ENCODE measurements at regions not wholly inside any gene's neighbourhood (a gene's known extent, or its start where the extent isn't known, plus 50 kb on each side); places are given as distances from the start of the nearest gene placed in this dataset.

- WGBS (ENCODE audit: insufficient coverage), result 86% methylated on average over 12 of the region's 15 CpGs
- peaks cover 5% of the 10 kb centered on the region for H3K4me1 Mint-ChIP-seq
- Histone ChIP-seq H3K27me3 (replicated peaks in 1 of 4; ENCODE audit: control extremely low read depth in 1 of 4, control insufficient read depth in 3 of 4, insufficient read depth in 4 of 4, low read length in 3 of 4) (peaks cover 0 to 24% (median 13%) of the 10 kb centered on the region in 4 experiments), H3K9me3 (ENCODE audit: control extremely low read depth in 1 of 3, control insufficient read depth in 2 of 3, insufficient read depth in 1 of 3, low read length in 2 of 3) (peaks cover 0 to 26% (median 0%) of the 10 kb centered on the region in 3 donors), H3K4me3 (ENCODE audit: control extremely low read depth in 1 of 5, extremely low read depth in 1 of 5, insufficient read depth in 1 of 5, low read depth in 2 of 5, low read length in 4 of 5) (no peak overlapping the region), H3K4me1 (ENCODE audit: control insufficient read depth in 2 of 2, insufficient read depth in 2 of 2, low read length in 2 of 2) (peaks cover 15% of the 10 kb centered on the region in 2 donors), H3K79me2 (ENCODE audit: control insufficient read depth, insufficient read depth, low read length) (no peaks in the 10 kb centered on the region), H2AFZ (ENCODE audit: insufficient read depth, low read depth, low read length, poor library complexity, severe bottlenecking) (no peak overlapping the region), H4K20me1 (ENCODE audit: control insufficient read depth, insufficient read depth, low read length, poor library complexity, severe bottlenecking) (no peaks in the 10 kb centered on the region), H3K27ac (ENCODE audit: low read length in 2 of 2) (no peak overlapping the region), H3K9ac (ENCODE audit: low read length) (no peak overlapping the region), H3K4me2 (replicated peaks; ENCODE audit: low read depth, low read length, poor library complexity, severe bottlenecking) (no peak overlapping the region), H3K36me3 (replicated peaks in 1 of 2; ENCODE audit: control extremely low read depth in 1 of 2, control insufficient read depth in 1 of 2, extremely low read depth in 1 of 2, insufficient read depth in 2 of 2, low read length in 1 of 2) (no peaks in the 10 kb centered on the region)
- DNase-seq (no peak), ATAC-seq (ENCODE audit: low read depth) (no peak)
- ChIA-PET CTCF (no interaction called here), POLR2A (no interaction called here)
- no peaks in the 10 kb centered on the region for H3K9me3 Mint-ChIP-seq (ENCODE audit: insufficient read depth)
- intact Hi-C loops (cut with micrococcal nuclease), result no loop called here
- H3K27ac Mint-ChIP-seq, result no peak overlapping the region
- no peak overlapping the region for H3K4me3 Mint-ChIP-seq
- no peak for TF ChIP-seq CTCF (IDR thresholded peaks at IDR 0.05)
- no peak for TF ChIP-seq EZH2 (IDR thresholded peaks at IDR 0.05; ENCODE audit: borderline replicate concordance, insufficient read depth, low read depth, low read length, poor library complexity, severe bottlenecking)
- peaks cover 29% of the 10 kb centered on the region for H3K27me3 Mint-ChIP-seq
Observed at GRCh38 chr22:49721211-49721763, 106.4 kb downstream of the BRD1 start.

- Histone ChIP-seq H3K27me3 (replicated peaks in 1 of 4; ENCODE audit: control extremely low read depth in 1 of 4, control insufficient read depth in 3 of 4, insufficient read depth in 4 of 4, low read length in 3 of 4) (peaks cover 0 to 15% (median 6%) of the 10 kb centered on the region in 4 experiments), H2AFZ (ENCODE audit: insufficient read depth, low read depth, low read length, poor library complexity, severe bottlenecking) (no peak overlapping the region), H3K36me3 (replicated peaks in 1 of 2; ENCODE audit: control extremely low read depth in 1 of 2, control insufficient read depth in 1 of 2, extremely low read depth in 1 of 2, insufficient read depth in 2 of 2, low read length in 1 of 2) (no peaks in the 10 kb centered on the region), H4K20me1 (ENCODE audit: control insufficient read depth, insufficient read depth, low read length, poor library complexity, severe bottlenecking) (no peaks in the 10 kb centered on the region), H3K27ac (ENCODE audit: low read length in 2 of 2) (no peak overlapping the region), H3K4me2 (replicated peaks; ENCODE audit: low read depth, low read length, poor library complexity, severe bottlenecking) (no peak overlapping the region), H3K79me2 (ENCODE audit: control insufficient read depth, insufficient read depth, low read length) (no peaks in the 10 kb centered on the region), H3K9me3 (ENCODE audit: control extremely low read depth in 1 of 3, control insufficient read depth in 2 of 3, insufficient read depth in 1 of 3, low read length in 2 of 3) (peaks cover 0 to 19% (median 0%) of the 10 kb centered on the region in 3 donors), H3K4me3 (ENCODE audit: control extremely low read depth in 1 of 5, extremely low read depth in 1 of 5, insufficient read depth in 1 of 5, low read depth in 2 of 5, low read length in 4 of 5) (no peak overlapping the region), H3K4me1 (ENCODE audit: control insufficient read depth in 2 of 2, insufficient read depth in 2 of 2, low read length in 2 of 2) (peaks cover 15% of the 10 kb centered on the region in 2 donors), H3K9ac (ENCODE audit: low read length) (no peak overlapping the region)
- intact Hi-C loops (cut with micrococcal nuclease), result no loop called here
- H3K27me3 Mint-ChIP-seq, result peaks cover 23% of the 10 kb centered on the region
- 95% methylated on average over 16 of the region's 18 CpGs for WGBS (ENCODE audit: insufficient coverage)
- TF ChIP-seq CTCF (IDR thresholded peaks at IDR 0.05), result no peak
- TF ChIP-seq EZH2 (IDR thresholded peaks at IDR 0.05; ENCODE audit: borderline replicate concordance, insufficient read depth, low read depth, low read length, poor library complexity, severe bottlenecking), result no peak
- H3K4me1 Mint-ChIP-seq, result peaks cover 5% of the 10 kb centered on the region
- DNase-seq, result no peak
- no peak overlapping the region for H3K27ac Mint-ChIP-seq
- no peak for ATAC-seq (ENCODE audit: low read depth)
- ChIA-PET CTCF (no interaction called here), POLR2A (no interaction called here)
- no peaks in the 10 kb centered on the region for H3K9me3 Mint-ChIP-seq (ENCODE audit: insufficient read depth)
- H3K4me3 Mint-ChIP-seq, result no peak overlapping the region
Observed at GRCh38 chr22:49720279-49720959, 107.3 kb downstream of the BRD1 start.
